ENCODE measurements at regions not wholly inside any gene's neighbourhood (a gene's known extent, or its start where the extent isn't known, plus 50 kb on each side); places are given as distances from the start of the nearest gene placed in this dataset.
"Not testable (repeated sequence)": the region's sequence is repeated elsewhere in the genome, so short reads cannot be mapped to it uniquely, and the experiment has no call there.

DNA sequence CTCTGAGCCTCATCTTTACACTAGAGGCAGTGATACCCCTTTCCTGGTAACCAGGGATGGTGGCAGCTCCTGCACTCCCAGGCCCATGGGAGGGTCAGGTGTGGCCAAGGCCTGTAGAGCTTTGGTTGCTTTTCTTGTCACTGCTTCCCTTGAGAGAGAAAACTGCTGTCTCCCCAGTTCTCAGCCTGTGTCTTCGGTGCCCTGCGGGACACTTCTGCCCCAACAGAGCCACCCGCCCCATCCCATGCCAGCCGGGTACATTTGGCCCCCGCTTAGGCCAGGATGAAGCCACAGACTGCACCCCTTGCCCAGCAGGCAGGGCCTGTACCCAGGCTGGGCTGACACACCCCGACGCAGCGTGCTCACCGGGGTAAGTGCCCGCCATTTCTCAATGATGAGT lies 117.4 kb upstream of the MTLN start:
- H3K9me3 Mint-ChIP-seq (ENCODE audit: insufficient read depth); ATAC-seq; H3K4me1 Mint-ChIP-seq (ENCODE audit: low read depth); H3K4me3 Mint-ChIP-seq; H3K27me3 Mint-ChIP-seq (ENCODE audit: low read depth); H3K27ac Mint-ChIP-seq; CTCF ChIA-PET; POLR2A ChIA-PET; DNase-seq; H3K36me3 Mint-ChIP-seq (ENCODE audit: low read depth): not testable (repeated sequence)

DNA sequence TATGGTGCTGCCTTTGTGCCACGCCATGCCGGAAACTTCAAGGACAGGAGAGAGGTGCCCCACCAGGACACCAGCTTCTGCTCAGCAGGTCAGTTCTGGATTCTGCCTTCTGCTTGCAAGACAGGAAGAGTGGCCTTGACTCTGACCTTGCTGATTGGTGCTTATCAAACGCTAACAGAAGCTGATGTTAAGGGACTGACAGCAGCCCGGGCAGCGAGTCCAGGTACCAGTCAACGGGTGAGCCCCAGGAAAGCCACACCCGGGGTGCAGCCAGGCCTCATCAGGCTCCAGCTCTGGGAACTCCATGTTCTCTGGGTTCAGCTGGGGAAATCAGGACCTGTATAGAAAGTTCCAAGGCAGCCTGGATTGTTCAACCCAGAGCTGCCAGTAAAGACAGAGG lies 116.8 kb upstream of the MTLN start:
- H3K9me3 Mint-ChIP-seq (ENCODE audit: insufficient read depth); CTCF ChIA-PET; DNase-seq; POLR2A ChIA-PET; H3K36me3 Mint-ChIP-seq (ENCODE audit: low read depth); H3K27ac Mint-ChIP-seq; H3K27me3 Mint-ChIP-seq (ENCODE audit: low read depth); H3K4me1 Mint-ChIP-seq (ENCODE audit: low read depth); ATAC-seq; H3K4me3 Mint-ChIP-seq: not testable (repeated sequence)

DNA sequence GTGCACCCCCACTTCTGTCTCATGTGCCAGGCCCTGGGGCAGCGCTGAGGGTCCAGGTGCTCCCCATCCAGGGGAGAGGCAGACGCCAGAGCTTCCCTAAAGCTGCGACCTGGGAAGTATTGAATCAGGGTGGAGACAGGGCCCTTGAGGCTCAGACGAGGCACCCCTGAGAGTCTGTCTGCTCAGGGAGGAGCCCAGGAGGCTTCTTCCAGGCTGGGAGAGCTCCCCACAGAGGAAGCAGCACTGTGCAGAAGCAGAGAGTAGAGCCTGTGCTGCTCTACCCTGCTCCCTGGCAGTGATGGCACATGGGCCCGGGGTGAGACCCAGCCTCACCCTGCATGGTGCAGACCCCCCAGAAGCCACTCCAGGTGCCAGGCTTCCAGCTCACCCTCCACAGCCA lies 116.3 kb upstream of the MTLN start:
- not testable (repeated sequence) for H3K36me3 Mint-ChIP-seq (ENCODE audit: low read depth); ATAC-seq

DNA sequence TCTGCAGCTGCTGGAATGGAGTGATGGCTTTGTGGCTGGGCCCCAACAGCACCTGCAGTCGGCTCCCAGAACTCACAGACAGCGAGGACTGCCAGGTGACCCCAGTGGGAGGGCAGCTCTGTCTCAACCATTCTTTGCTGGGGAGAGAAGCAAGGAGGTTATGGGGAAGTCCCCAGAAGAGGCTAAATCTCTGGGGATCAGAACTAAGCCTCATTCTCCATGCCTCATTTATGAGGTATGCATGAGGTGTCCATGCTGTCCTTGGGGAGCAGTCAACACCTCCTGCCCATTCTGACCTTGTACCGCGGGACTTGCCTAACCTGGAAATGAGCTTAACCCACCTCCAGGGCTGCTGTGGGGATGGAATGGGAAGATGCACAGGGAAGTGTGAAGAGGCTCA lies 111.5 kb upstream of the MTLN start:
- DNase-seq; CTCF ChIA-PET; ATAC-seq; POLR2A ChIA-PET; H3K27ac Mint-ChIP-seq; H3K4me3 Mint-ChIP-seq; H3K36me3 Mint-ChIP-seq (ENCODE audit: low read depth); H3K9me3 Mint-ChIP-seq (ENCODE audit: insufficient read depth); H3K4me1 Mint-ChIP-seq (ENCODE audit: low read depth); H3K27me3 Mint-ChIP-seq (ENCODE audit: low read depth): not testable (repeated sequence)

More for the DNA sequence above, 116.3 kb upstream of the MTLN start:
- H3K4me3 Mint-ChIP-seq; POLR2A ChIA-PET; H3K27me3 Mint-ChIP-seq (ENCODE audit: low read depth); DNase-seq; H3K4me1 Mint-ChIP-seq (ENCODE audit: low read depth); CTCF ChIA-PET; H3K9me3 Mint-ChIP-seq (ENCODE audit: insufficient read depth); H3K27ac Mint-ChIP-seq: not testable (repeated sequence)

DNA sequence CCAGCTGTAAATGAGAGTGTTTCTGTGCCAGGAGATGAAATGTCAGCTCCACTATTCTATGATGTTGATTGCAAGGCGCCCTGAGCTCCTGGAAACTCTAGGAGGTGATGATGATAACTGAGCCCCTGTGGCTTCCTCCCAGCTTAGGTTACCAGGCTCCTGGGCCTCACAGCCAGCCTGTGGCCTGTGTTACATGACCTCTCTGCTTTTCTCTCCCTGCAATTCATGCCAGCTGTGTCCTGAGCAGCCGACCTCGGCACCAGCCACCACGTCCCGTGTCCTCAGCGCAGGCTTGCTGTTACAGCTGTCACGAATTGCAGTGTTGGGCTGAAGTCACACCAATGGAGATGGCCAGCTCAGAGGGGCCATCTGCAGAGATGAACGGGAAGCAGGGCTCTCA lies 110.2 kb upstream of the MTLN start:
- POLR2A ChIA-PET; H3K27ac Mint-ChIP-seq; H3K4me1 Mint-ChIP-seq (ENCODE audit: low read depth); ATAC-seq; H3K27me3 Mint-ChIP-seq (ENCODE audit: low read depth); H3K9me3 Mint-ChIP-seq (ENCODE audit: insufficient read depth); H3K4me3 Mint-ChIP-seq; DNase-seq; H3K36me3 Mint-ChIP-seq (ENCODE audit: low read depth); CTCF ChIA-PET: not testable (repeated sequence)

DNA sequence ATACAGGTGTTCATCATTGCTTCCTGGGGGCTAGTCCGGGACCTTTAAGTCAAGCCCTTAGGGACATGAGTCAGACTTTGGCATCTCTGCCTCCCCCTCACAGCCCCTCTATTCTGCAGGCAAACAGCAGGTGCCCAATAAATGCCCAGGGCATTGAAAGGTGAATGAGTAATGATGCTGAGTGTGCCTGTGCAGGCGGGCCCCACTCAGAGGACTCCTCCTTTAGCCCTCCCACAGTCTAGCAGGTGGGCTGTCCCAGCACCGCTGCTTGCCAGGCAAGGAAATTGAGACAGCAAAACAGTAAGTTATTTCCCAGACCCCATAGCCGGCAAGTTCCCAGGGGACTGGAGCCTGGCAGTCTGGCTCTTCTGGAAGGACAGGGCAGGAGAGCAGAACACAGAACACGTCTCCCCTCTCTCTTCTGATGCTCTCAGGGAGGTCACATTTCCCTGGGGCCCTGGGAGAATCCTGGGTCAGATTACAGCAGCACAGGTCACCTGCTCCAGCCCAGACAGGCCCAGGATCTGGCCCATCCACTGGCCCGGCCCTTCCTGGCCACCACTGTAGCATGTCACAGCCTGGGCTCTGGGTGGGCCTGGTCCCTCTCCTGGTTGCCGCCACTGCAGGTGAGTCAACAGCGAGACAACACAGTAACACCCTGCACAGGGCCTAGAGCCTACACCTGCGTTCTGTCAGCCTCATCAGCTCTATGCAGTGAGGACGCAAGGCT lies 108.7 kb upstream of the MTLN start:
- DNase-seq; H3K27ac Mint-ChIP-seq; H3K27me3 Mint-ChIP-seq (ENCODE audit: low read depth); ATAC-seq; POLR2A ChIA-PET; H3K9me3 Mint-ChIP-seq (ENCODE audit: insufficient read depth); H3K4me3 Mint-ChIP-seq; H3K4me1 Mint-ChIP-seq (ENCODE audit: low read depth); CTCF ChIA-PET; H3K36me3 Mint-ChIP-seq (ENCODE audit: low read depth): not testable (repeated sequence)

DNA sequence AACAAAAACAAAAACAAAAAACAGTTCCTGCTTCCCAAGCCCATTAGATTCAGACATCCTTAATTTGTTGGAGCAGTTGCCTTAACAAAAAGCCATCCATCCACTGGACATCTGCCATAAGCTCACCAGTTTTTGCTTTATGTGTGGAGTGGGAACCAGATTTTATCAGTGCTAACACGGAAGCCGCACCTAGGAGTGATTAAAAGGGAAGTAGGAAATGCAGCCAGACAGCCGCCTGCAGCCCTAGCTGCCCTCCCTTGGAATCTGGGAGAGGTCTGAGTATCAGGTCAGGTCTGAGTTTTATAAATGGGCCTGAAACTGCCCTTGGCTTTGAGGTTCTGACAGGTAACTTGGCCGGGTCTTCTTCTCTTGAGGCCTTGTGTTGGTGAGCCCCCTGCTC lies 106.6 kb upstream of the MTLN start:
- H3K4me3 Mint-ChIP-seq; ATAC-seq; H3K4me1 Mint-ChIP-seq (ENCODE audit: low read depth); POLR2A ChIA-PET; H3K9me3 Mint-ChIP-seq (ENCODE audit: insufficient read depth); H3K27me3 Mint-ChIP-seq (ENCODE audit: low read depth); CTCF ChIA-PET; DNase-seq; H3K36me3 Mint-ChIP-seq (ENCODE audit: low read depth); H3K27ac Mint-ChIP-seq: not testable (repeated sequence)

DNA sequence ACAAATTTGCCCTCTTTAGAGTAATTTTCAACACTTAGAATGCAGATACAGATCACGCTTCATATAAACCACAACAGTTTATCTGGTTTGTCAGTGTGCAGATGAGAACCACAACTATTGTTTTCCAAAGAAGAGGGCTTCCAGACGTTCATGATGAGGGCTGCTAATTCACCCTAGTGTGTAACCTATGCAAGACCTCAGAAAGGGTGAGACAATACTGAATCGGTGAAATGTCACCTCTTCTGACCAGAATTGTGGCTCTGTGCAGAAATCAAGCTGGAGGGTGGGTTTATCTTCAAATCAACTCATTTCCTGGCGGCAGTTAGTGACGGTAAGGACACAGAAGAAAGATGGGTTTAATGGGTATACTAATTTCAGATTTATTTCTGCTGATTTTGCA lies 105.0 kb upstream of the MTLN start:
- DNase-seq; H3K4me3 Mint-ChIP-seq; H3K4me1 Mint-ChIP-seq (ENCODE audit: low read depth); H3K27me3 Mint-ChIP-seq (ENCODE audit: low read depth); CTCF ChIA-PET; H3K36me3 Mint-ChIP-seq (ENCODE audit: low read depth); POLR2A ChIA-PET; H3K27ac Mint-ChIP-seq; H3K9me3 Mint-ChIP-seq (ENCODE audit: insufficient read depth): not testable (repeated sequence)
- peak; percentile 60 for ATAC-seq

DNA sequence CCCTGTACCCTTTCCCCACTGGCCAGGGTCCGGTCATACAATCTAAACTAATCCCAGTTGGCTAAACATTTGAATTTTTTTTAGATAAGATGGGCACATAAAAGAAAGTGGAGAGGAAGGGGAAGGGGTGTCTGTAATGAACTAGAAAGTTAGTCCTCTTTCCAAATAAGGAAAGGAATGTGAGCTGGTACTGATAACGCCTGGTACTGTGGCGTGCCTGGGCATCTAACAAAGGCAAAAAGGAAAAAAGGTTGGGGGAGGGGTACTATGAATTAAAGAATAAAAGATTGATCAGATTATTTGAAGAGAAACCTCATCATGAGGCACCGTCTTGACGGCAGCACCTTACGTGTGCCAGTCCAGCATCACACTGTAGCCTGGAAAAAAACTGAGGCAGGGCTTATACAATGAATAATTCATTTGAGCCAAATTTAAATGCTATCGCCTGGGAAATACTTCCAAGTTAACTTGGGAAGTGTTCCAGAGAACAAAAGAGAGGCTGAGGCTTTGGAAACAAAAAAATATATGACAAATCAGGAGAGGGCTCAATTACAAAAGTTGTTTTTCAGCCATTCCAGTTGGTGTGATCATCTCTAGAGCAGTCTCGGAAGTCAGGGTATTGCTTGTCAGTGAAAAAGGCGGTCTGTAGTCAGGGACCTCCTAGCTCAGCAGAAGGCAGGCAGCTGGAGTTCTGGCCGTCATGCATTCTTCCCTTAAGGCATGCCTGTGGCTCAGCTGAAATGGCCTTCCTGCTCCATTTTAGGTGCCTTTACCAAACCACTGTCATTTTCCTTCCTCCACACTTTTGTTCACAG lies 103.9 kb upstream of the MTLN start:
- H3K36me3 Mint-ChIP-seq (ENCODE audit: low read depth); CTCF ChIA-PET: not testable (repeated sequence)

DNA sequence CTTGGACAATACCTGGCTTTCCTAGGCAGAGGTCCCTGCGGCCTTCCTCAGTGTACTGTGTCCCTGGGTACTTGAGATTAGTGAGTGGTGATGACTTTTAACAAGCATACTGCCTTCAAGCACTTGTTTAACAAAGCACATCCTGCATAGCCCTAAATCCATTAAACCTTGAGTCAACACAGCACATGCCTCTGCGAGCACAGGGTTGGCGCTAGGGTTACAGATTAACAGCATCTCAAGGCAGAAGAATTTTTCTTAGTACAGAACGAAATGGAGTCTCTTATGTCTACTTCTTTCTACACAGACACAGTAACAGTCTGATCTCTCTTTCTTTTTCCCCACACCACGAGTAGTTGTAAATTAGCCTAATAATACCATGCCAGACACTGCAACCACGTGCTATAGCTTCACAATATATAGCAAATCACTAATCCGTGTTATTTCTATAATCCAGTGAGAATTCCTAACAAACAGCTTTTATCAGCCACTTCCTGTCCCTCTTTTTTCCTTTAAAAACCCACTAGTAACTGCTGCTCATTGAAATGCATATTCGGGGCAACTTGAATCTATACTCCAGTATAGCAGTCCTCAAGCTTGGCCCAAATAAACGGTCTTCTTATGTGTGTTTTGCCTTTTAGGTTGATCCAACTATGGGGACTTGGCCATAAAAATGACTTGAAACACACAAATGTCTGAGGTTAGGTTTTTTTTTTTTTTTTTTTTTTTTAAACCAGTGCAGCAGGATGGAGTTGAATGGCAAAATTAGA lies 102.9 kb upstream of the MTLN start:
- H3K36me3 Mint-ChIP-seq (ENCODE audit: low read depth); DNase-seq; CTCF ChIA-PET; H3K9me3 Mint-ChIP-seq (ENCODE audit: insufficient read depth); H3K4me1 Mint-ChIP-seq (ENCODE audit: low read depth); POLR2A ChIA-PET; ATAC-seq; H3K27ac Mint-ChIP-seq; H3K4me3 Mint-ChIP-seq; H3K27me3 Mint-ChIP-seq (ENCODE audit: low read depth): not testable (repeated sequence)

More for the DNA sequence above, 103.9 kb upstream of the MTLN start:
- POLR2A ChIA-PET; ATAC-seq; H3K9me3 Mint-ChIP-seq (ENCODE audit: insufficient read depth); H3K27ac Mint-ChIP-seq; H3K4me3 Mint-ChIP-seq; H3K27me3 Mint-ChIP-seq (ENCODE audit: low read depth); H3K4me1 Mint-ChIP-seq (ENCODE audit: low read depth); DNase-seq: not testable (repeated sequence)

DNA sequence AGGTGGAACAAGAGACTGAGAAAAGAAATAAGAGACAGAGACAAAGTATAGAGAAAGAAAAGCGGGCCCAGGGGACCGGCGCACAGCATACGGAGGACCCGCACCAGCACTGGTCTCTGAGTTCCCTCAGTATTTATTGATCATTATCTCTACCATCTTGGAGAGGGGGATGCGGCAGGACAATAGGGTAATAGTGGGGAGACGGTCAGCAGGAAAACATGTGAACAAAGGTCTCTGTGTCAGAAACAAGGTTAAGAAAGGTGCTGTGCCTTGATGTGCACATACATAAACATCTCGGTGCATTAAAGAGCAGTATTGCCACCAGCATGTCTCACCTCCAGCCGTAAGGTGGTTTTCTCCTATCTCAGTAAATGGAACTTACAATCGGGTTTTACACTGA lies 102.1 kb upstream of the MTLN start:
- H3K4me1 Mint-ChIP-seq (ENCODE audit: low read depth); H3K27me3 Mint-ChIP-seq (ENCODE audit: low read depth); POLR2A ChIA-PET; H3K9me3 Mint-ChIP-seq (ENCODE audit: insufficient read depth); CTCF ChIA-PET; ATAC-seq; DNase-seq; H3K27ac Mint-ChIP-seq; H3K4me3 Mint-ChIP-seq; H3K36me3 Mint-ChIP-seq (ENCODE audit: low read depth): not testable (repeated sequence)

DNA sequence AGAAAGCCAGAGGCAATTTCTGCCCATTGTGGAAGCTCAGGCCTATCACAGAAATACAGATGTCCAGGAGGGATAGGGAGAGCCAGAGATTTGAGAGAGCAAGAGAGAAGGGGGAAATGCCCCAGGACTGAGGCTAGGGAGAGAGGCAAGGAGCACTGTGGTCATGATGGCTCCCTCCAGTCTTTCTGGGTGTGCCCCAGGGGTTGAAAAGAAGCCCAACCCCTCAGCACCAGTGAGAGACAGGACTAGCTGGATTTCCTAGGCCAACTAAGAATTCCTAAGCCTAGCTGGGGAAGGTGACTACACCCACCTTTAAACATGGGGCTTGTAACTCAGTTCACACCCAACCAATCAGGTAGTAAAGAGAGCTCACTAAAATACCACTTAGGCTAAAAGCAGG lies 100.7 kb upstream of the MTLN start:
- H3K36me3 Mint-ChIP-seq (ENCODE audit: low read depth); H3K27me3 Mint-ChIP-seq (ENCODE audit: low read depth); ATAC-seq; H3K27ac Mint-ChIP-seq; H3K4me1 Mint-ChIP-seq (ENCODE audit: low read depth); H3K4me3 Mint-ChIP-seq; POLR2A ChIA-PET; H3K9me3 Mint-ChIP-seq (ENCODE audit: insufficient read depth); DNase-seq; CTCF ChIA-PET: not testable (repeated sequence)
